Panc1 (cell line): ENCODE measurements at regions not wholly inside any gene's neighbourhood (a gene's known extent, or its start where the extent isn't known, plus 50 kb on each side); places are given as distances from the start of the nearest gene placed in this dataset.

Source experiments
- ATAC-seq: fragments of 200-7000 bp; cut with Tn5 transposase; 2 replicates; pipeline ENCODE4 v1.9.1; 2020; ENCODE audit warnings: mild to moderate bottlenecking, moderate library complexity
- BruUV-seq: library from RNA; stranded (reverse); fragments of 400-500 nt; replicated peaks from 2 replicates; lab custom pipeline; 2021; lab: Mats Ljungman, UMichigan
- CTCF ChIA-PET: fragments of 300-600 bp; sonication (Branson Sonifier 250); formaldehyde crosslinking; loops from one replicate; lab custom pipeline; 2022; ENCODE audit warnings: antibody characterized with exemption; lab: Charles Lee
- POLR2A ChIA-PET: fragments of 300-600 bp; sonication (Branson Sonifier 250); formaldehyde crosslinking; loops from one replicate; lab custom pipeline; 2022; ENCODE audit warnings: antibody characterized with exemption; lab: Charles Lee
- DNase-seq: peaks from one replicate; pipeline ENCODE4 v3.0.0-alpha.2; 2010; ENCODE audit warnings: low read depth, low spot score
- H3K27ac ChIP-seq: 2 replicates; pipeline ENCODE4 v1.5.1; 2011; ENCODE audit warnings: mild to moderate bottlenecking, low read length, inconsistent platforms
- H3K27me3 ChIP-seq: fragments of 200-500 bp; sonication (Bioruptor generic); 2 replicates; pipeline ENCODE4 v1.6.0; 2014; ENCODE audit warnings: low read length, inconsistent platforms; ENCODE audit not compliant: control insufficient read depth, insufficient read depth
- H3K36me3 ChIP-seq: fragments of 200-500 bp; sonication (Bioruptor generic); 2 replicates; pipeline ENCODE4 v1.5.1; 2014; ENCODE audit warnings: inconsistent platforms, mild to moderate bottlenecking, low read length, moderate library complexity; ENCODE audit not compliant: control insufficient read depth, insufficient read depth
- H3K4me1 ChIP-seq: 2 replicates; pipeline ENCODE4 v1.5.1; 2011; ENCODE audit warnings: inconsistent platforms, mild to moderate bottlenecking, low read length, moderate library complexity; ENCODE audit not compliant: control insufficient read depth, insufficient read depth
- H3K4me3 ChIP-seq, 2 experiments: 2 replicates each; pipeline ENCODE4 v1.5.1; 2011 to 2012; ENCODE audit warnings: low read depth in 2 of 2, low read length in 2 of 2, mild to moderate bottlenecking in 2 of 2, inconsistent platforms in 1 of 2, moderate library complexity in 1 of 2
- H3K9me3 ChIP-seq: fragments of 200-500 bp; sonication (Bioruptor generic); 2 replicates; pipeline ENCODE4 v1.5.1; 2014; ENCODE audit warnings: low read depth, mild to moderate bottlenecking, inconsistent platforms, low read length, moderate library complexity; ENCODE audit not compliant: control insufficient read depth, insufficient read depth
- CTCF ChIP-seq: fragments of 450-650 bp; IDR thresholded peaks from 2 replicates; pipeline ENCODE4 v1.5.1; 2017; ENCODE audit warnings: mild to moderate bottlenecking
- POLR2AphosphoS5 ChIP-seq: IDR thresholded peaks from 2 replicates; pipeline ENCODE4 v1.6.1; 2012; ENCODE audit warnings: mild to moderate bottlenecking, low read depth, low read length, moderate library complexity
- REST ChIP-seq, 2 experiments: IDR thresholded peaks; 2 replicates each; pipeline ENCODE4 v1.6.1; 2011 to 2012; ENCODE audit warnings: low read depth in 2 of 2, control low read depth in 1 of 2, low read length in 1 of 2, mild to moderate bottlenecking in 1 of 2, moderate library complexity in 1 of 2; ENCODE audit not compliant: insufficient read depth in 1 of 2
- SIN3A ChIP-seq: IDR thresholded peaks from 2 replicates; pipeline ENCODE4 v1.6.1; 2012; ENCODE audit warnings: low read depth, mild to moderate bottlenecking, low read length, moderate library complexity, borderline replicate concordance; ENCODE audit not compliant: insufficient read depth
- TCF7L2 ChIP-seq: IDR thresholded peaks from 2 replicates; pipeline ENCODE4 v1.6.1; 2011; ENCODE audit warnings: mild to moderate bottlenecking, low read depth, low read length, inconsistent platforms
- in situ Hi-C: cut with HindIII; loops from 2 replicates; pipeline ENCODE4 v1.10.0; 2016; ENCODE audit warnings: low sequenced_read_pairs, low pct_unique_long_range_greater_than_20kb
- intact Hi-C: fragments of 100-400 bp; cut with micrococcal nuclease; formaldehyde crosslinking; loops from one replicate; pipeline ENCODE4 v1.10.0; 2022; ENCODE audit not compliant: unreplicated experiment

- BruUV-seq, result no TSS peak
- DNase-seq (no peak), ATAC-seq (no peak)
- ChIA-PET POLR2A (no interaction called here), CTCF (no interaction called here)
- Histone ChIP-seq H3K4me3 (no peak overlapping the region), H3K36me3 (no peaks in the 10 kb centered on the region), H3K27me3 (no peaks in the 10 kb centered on the region; the same call in 1 of the 2 replicates), H3K9me3 (no peaks in the 10 kb centered on the region), H3K27ac (no peak overlapping the region), H3K4me1 (no peaks in the 10 kb centered on the region)
- intact Hi-C loops (no loop called here), in situ Hi-C loops (no loop called here)
- TF ChIP-seq POLR2AphosphoS5 (no peak), SIN3A (no peak), TCF7L2 (no peak), REST (IDR thresholded peaks at IDR 0.05; ENCODE audit: insufficient read depth in 1 of 2, low read depth in 2 of 2, low read length in 1 of 2) (no peak), CTCF (no peak)
Measured at GRCh38 chr1:83807231-83807630, 191.7 kb downstream of the TTLL7 start.

- no peaks in the 10 kb centered on the region for H3K4me1 ChIP-seq
- H3K36me3 ChIP-seq, result no peaks in the 10 kb centered on the region
- H3K27me3 ChIP-seq, result no peaks in the 10 kb centered on the region; the same call in 1 of the 2 replicates
- DNase-seq, result no peak
- ATAC-seq, result no peak
- H3K4me3 ChIP-seq, result no peak overlapping the region
- CTCF ChIA-PET, result no interaction called here
- no peak overlapping the region for H3K27ac ChIP-seq
- no TSS peak for BruUV-seq
- no peaks in the 10 kb centered on the region for H3K9me3 ChIP-seq
- TF ChIP-seq REST (IDR thresholded peaks at IDR 0.05; ENCODE audit: insufficient read depth in 1 of 2, low read depth in 2 of 2, low read length in 1 of 2) (no peak), SIN3A (no peak), CTCF (no peak), POLR2AphosphoS5 (no peak), TCF7L2 (no peak)
- POLR2A ChIA-PET, result no interaction called here
- intact Hi-C loops (no loop called here), in situ Hi-C loops (no loop called here)
Measured at GRCh38 chr1:83805921-83806320, 193.0 kb downstream of the TTLL7 start.
